NT2/D1 (cell line): ENCODE measurements at regions not wholly inside any gene's neighbourhood (a gene's known extent, or its start where the extent isn't known, plus 50 kb on each side); places are given as distances from the start of the nearest gene placed in this dataset.

Experiments used
- DNase-seq: peaks from one replicate; pipeline ENCODE4 v3.0.0-alpha.2; 2011; ENCODE audit warnings: low read depth, low spot score
- H3K27me3 ChIP-seq: 2 replicates; pipeline ENCODE4 v1.6.0; 2011; ENCODE audit warnings: mild to moderate bottlenecking; ENCODE audit not compliant: insufficient read length, insufficient read depth
- H3K36me3 ChIP-seq: 2 replicates; pipeline ENCODE4 v1.6.1; 2011; ENCODE audit warnings: mild to moderate bottlenecking, low read length, mixed read lengths; ENCODE audit not compliant: insufficient read depth, insufficient read length
- H3K4me1 ChIP-seq: 2 replicates; pipeline ENCODE4 v1.5.1; 2011; ENCODE audit not compliant: insufficient read depth, insufficient read length
- H3K4me3 ChIP-seq: 2 replicates; pipeline ENCODE4 v1.5.1; 2011; ENCODE audit warnings: low read depth; ENCODE audit not compliant: insufficient read length
- H3K9ac ChIP-seq: 2 replicates; pipeline ENCODE4 v1.6.0; 2011; ENCODE audit warnings: low read depth; ENCODE audit not compliant: insufficient read length
- H3K9me3 ChIP-seq: 2 replicates; pipeline ENCODE4 v1.5.1; 2011; ENCODE audit warnings: mild to moderate bottlenecking, low read length; ENCODE audit not compliant: insufficient read depth
- SUZ12 ChIP-seq: IDR thresholded peaks from 2 replicates; pipeline ENCODE4 v1.6.1; 2011; ENCODE audit not compliant: insufficient read length, insufficient read depth; ENCODE audit errors: extremely low read depth
- YY1 ChIP-seq: IDR thresholded peaks from 2 replicates; pipeline ENCODE4 v1.6.1; 2011; ENCODE audit not compliant: insufficient read length, insufficient read depth
- ZNF274 ChIP-seq: IDR thresholded peaks from 2 replicates; pipeline ENCODE4 v1.6.1; 2011; ENCODE audit warnings: mild to moderate bottlenecking, low read depth, low read length

DNA sequence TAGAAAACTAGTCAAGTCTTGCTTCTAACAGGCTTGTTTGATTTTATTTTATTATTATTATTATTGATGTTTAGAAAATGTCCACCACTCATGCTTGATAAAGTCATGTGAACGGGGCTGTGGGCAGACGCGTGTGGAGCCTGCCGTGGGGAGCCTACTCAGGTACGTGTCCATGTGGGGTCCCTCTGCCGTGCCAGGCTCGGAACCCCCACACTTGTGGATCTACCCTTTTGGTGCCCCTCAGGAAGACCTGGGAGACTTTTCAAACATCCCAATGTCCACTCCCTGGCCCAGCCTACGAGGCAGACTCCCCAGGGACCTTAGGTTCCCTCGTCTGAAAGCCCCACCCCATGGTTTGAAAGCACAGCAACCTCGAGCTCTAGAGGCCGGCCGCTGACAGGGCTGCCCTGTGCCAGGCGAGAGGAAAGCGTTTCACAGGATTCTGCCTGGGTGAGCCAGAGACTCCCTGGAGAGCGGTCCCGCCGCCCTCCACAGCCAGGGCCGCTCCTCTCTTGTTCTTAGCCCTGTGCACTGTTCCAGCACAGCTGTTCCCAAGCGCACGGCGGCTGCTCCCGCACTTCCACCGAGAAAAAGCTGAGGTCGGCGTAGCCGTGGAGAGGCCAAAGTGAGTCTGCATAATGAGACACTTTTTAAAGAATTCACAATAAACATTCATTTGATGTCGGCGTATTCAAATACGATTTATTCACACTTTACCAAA lies 249.7 kb downstream of the TTLL2 start:
- no peak overlapping the region for H3K4me3 ChIP-seq
- no peaks in the 10 kb centered on the region for H3K27me3 ChIP-seq
- no peaks in the 10 kb centered on the region for H3K4me1 ChIP-seq
- H3K9ac ChIP-seq: no peak overlapping the region
- no peaks in the 10 kb centered on the region for H3K36me3 ChIP-seq
- no peaks in the 10 kb centered on the region for H3K9me3 ChIP-seq
- no peak for TF ChIP-seq ZNF274
- DNase-seq: no peak

- H3K27me3 ChIP-seq: no peaks in the 10 kb centered on the region
- no peaks in the 10 kb centered on the region for H3K36me3 ChIP-seq
- H3K9me3 ChIP-seq: no peaks in the 10 kb centered on the region
- H3K9ac ChIP-seq: no peak overlapping the region
- no peaks in the 10 kb centered on the region for H3K4me1 ChIP-seq
- no peak for DNase-seq
- no peak overlapping the region for H3K4me3 ChIP-seq
- TF ChIP-seq YY1: no peak
- TF ChIP-seq ZNF274: no peak
- no peak for TF ChIP-seq SUZ12
Measured at GRCh38 chr6:167575158-167575696, 250.3 kb downstream of the TTLL2 start.

GRCh38 chr6:167576050-167576741 lies 250.5 kb upstream of the AFDN start:
- no peaks in the 10 kb centered on the region for H3K9me3 ChIP-seq
- no peak overlapping the region for H3K9ac ChIP-seq
- TF ChIP-seq SUZ12 (no peak), ZNF274 (no peak)
- no peaks in the 10 kb centered on the region for H3K36me3 ChIP-seq
- H3K4me3 ChIP-seq: no peak overlapping the region
- no peak for DNase-seq
- H3K4me1 ChIP-seq: no peaks in the 10 kb centered on the region
- H3K27me3 ChIP-seq: no peaks in the 10 kb centered on the region

GRCh38 chr6:167576828-167577503 lies 249.7 kb upstream of the AFDN start:
- no peak for TF ChIP-seq ZNF274
- TF ChIP-seq YY1: no peak
- no peak for TF ChIP-seq SUZ12
- no peaks in the 10 kb centered on the region for H3K36me3 ChIP-seq
- H3K9ac ChIP-seq: no peak overlapping the region
- H3K4me3 ChIP-seq: no peak overlapping the region
- no peaks in the 10 kb centered on the region for H3K9me3 ChIP-seq
- no peaks in the 10 kb centered on the region for H3K27me3 ChIP-seq
- peaks cover 3% of the 10 kb centered on the region for H3K4me1 ChIP-seq
- no peak for DNase-seq

DNA sequence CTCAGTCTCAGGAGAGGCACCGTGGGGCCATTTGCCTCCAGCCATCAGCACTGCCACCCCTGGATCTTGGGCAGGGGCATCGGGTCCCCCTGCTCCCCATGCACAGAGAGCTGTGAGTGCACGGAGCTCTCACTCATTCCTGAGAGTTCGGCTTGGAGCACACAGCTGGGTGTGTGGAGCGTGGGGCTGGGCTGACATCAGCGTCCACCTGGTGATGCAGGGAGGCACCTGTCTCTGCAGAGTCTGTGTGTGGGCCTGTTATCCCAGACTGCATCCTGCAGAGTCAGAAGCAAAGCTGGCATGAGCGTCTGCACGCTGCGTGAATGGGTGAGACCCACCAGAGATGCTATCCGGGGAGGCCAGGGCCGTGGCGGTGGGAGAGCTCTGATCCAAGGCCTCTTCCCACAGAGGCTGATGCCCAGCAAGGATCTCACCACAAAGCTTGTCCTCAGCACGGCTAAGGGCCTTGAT lies 248.8 kb upstream of the AFDN start:
- no peaks in the 10 kb centered on the region; the same call in 1 of the 2 replicates for H3K9me3 ChIP-seq
- no peak for DNase-seq
- no peaks in the 10 kb centered on the region for H3K36me3 ChIP-seq
- peaks cover 3% of the 10 kb centered on the region for H3K4me1 ChIP-seq
- no peak overlapping the region for H3K9ac ChIP-seq
- TF ChIP-seq ZNF274 (no peak), SUZ12 (no peak), YY1 (no peak)
- H3K27me3 ChIP-seq: no peaks in the 10 kb centered on the region
- H3K4me3 ChIP-seq: no peak overlapping the region

GRCh38 chr6:167578371-167578901 lies 248.3 kb upstream of the AFDN start:
- Histone ChIP-seq H3K27me3 (no peaks in the 10 kb centered on the region), H3K4me1 (peaks cover 3% of the 10 kb centered on the region), H3K4me3 (no peak overlapping the region), H3K9ac (no peak overlapping the region), H3K36me3 (no peaks in the 10 kb centered on the region), H3K9me3 (no peaks in the 10 kb centered on the region; the same call in 1 of the 2 replicates)
- no peak for DNase-seq
- TF ChIP-seq YY1 (no peak), SUZ12 (no peak), ZNF274 (no peak)
